ENCODE measurements at regions not wholly inside any gene's neighbourhood (a gene's known extent, or its start where the extent isn't known, plus 50 kb on each side); places are given as distances from the start of the nearest gene placed in this dataset.
A peak's percentile ranks its signal among the peaks of the same experiment; 100 is the strongest.

- no peak for DNase-seq (ENCODE audit: low spot score)
Measured at GRCh38 chr13:31441800-31442510, 242.2 kb downstream of the B3GLCT start.

- peak; percentile 44 for DNase-seq (ENCODE audit: low spot score)
Measured at GRCh38 chr13:31442571-31442970, 242.8 kb downstream of the B3GLCT start.

- DNase-seq (ENCODE audit: low spot score): no peak
Measured at GRCh38 chr13:31444266-31444856, 244.6 kb downstream of the B3GLCT start.

- no peak for DNase-seq (ENCODE audit: low spot score)
Measured at GRCh38 chr13:31452525-31452924, 252.8 kb downstream of the B3GLCT start.

GRCh38 chr13:31455581-31455980 lies 255.8 kb downstream of the B3GLCT start:
- no peak for DNase-seq (ENCODE audit: low spot score)

GRCh38 chr13:31456056-31456455 lies 256.3 kb downstream of the B3GLCT start:
- DNase-seq (ENCODE audit: low spot score): no peak

- DNase-seq (ENCODE audit: low spot score): no peak
Measured at GRCh38 chr13:31460061-31460460, 260.3 kb downstream of the B3GLCT start.

GRCh38 chr13:31461923-31462322 lies 262.1 kb downstream of the B3GLCT start:
- DNase-seq (ENCODE audit: low spot score): no peak

GRCh38 chr13:31462766-31463165 lies 263.0 kb downstream of the B3GLCT start:
- no peak for DNase-seq (ENCODE audit: low spot score)

- DNase-seq (ENCODE audit: low spot score): no peak
Measured at GRCh38 chr13:31468114-31468902, 268.5 kb downstream of the B3GLCT start.

GRCh38 chr13:31469377-31469776 lies 269.6 kb downstream of the B3GLCT start:
- no peak for DNase-seq (ENCODE audit: low spot score)

GRCh38 chr13:31476266-31476665 lies 263.1 kb upstream of the RXFP2 start:
- no peak for DNase-seq (ENCODE audit: low spot score)

GRCh38 chr13:31476753-31477152 lies 262.6 kb upstream of the RXFP2 start:
- no peak for DNase-seq (ENCODE audit: low spot score)

GRCh38 chr13:31477961-31478360 lies 261.4 kb upstream of the RXFP2 start:
- DNase-seq (ENCODE audit: low spot score): no peak

GRCh38 chr13:31485183-31485582 lies 254.1 kb upstream of the RXFP2 start:
- DNase-seq (ENCODE audit: low spot score): no peak

GRCh38 chr13:31485651-31486051 lies 253.7 kb upstream of the RXFP2 start:
- DNase-seq (ENCODE audit: low spot score): no peak

GRCh38 chr13:31495336-31495735 lies 244.0 kb upstream of the RXFP2 start:
- DNase-seq (ENCODE audit: low spot score): no peak

- DNase-seq (ENCODE audit: low spot score): no peak
Measured at GRCh38 chr13:31499274-31499673, 240.1 kb upstream of the RXFP2 start.

GRCh38 chr13:31503626-31504025 lies 235.7 kb upstream of the RXFP2 start:
- DNase-seq (ENCODE audit: low spot score): no peak

- DNase-seq (ENCODE audit: low spot score): no peak
Measured at GRCh38 chr13:31504918-31505317, 234.4 kb upstream of the RXFP2 start.

GRCh38 chr13:31512331-31512730 lies 227.0 kb upstream of the RXFP2 start:
- DNase-seq (ENCODE audit: low spot score): no peak

- DNase-seq (ENCODE audit: low spot score): no peak
Measured at GRCh38 chr13:31514932-31515331, 224.4 kb upstream of the RXFP2 start.

GRCh38 chr13:31515427-31515826 lies 223.9 kb upstream of the RXFP2 start:
- DNase-seq (ENCODE audit: low spot score): no peak

All from HT-29 (cell line).